ENCODE measurements at regions not wholly inside any gene's neighbourhood (a gene's known extent, or its start where the extent isn't known, plus 50 kb on each side); places are given as distances from the start of the nearest gene placed in this dataset.

DNA sequence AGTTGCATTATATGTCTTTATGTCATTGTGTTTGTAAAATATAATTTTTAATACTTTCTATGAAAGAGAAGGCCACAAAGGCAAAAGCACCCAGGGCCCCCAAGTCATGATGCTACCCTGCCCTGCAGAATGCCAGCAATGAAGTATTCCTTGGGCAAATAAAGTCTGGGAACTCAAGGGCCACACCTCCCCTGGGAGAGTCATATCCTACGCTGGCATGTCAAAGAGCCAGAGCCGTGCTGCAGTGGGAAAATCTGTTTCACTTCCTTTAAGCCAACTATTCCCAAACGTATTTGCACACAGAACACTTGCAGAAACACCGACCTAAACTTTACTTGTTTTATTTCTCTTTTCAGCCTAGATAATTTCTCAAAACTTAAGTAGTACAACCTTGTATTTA lies 98.4 kb upstream of the KAZN start:
- ChIA-PET POLR2A (ENCODE audit: low non-redundant PET) (interaction anchor here (0.6 kb wide), 1 partner anchor 22 kb away, joined by 4 read pairs; no protein-coding TSS in a partner anchor), CTCF (no interaction called here)
- peaks cover 33% of the 10 kb centered on the region for H3K4me1 ChIP-seq (ENCODE audit: insufficient read depth, low read length, poor library complexity, severe bottlenecking)
- no peaks in the 10 kb centered on the region for H3K9me3 ChIP-seq (ENCODE audit: low read depth, low read length, poor library complexity, severe bottlenecking)
- DNase-seq (ENCODE audit: low spot score): no peak
- intact Hi-C loops (cut with micrococcal nuclease; ENCODE audit: unreplicated experiment): no loop called here
- no peak overlapping the region for H3K4me3 ChIP-seq (ENCODE audit: low read depth, low read length, poor library complexity, severe bottlenecking)
- no peaks in the 10 kb centered on the region for H3K36me3 ChIP-seq (ENCODE audit: insufficient read depth, low read length, poor library complexity, severe bottlenecking)
- H3K27ac ChIP-seq (ENCODE audit: low read depth, low read length, poor library complexity, severe bottlenecking): no peak overlapping the region
- H3K27me3 ChIP-seq (replicated peaks; ENCODE audit: insufficient read depth, low read depth, low read length, poor library complexity): no peaks in the 10 kb centered on the region
- no peak for TF ChIP-seq EZH2 (IDR thresholded peaks at IDR 0.05; ENCODE audit: borderline replicate concordance, low read depth, low read length, poor library complexity, severe bottlenecking)
- TF ChIP-seq, protein P1, sequence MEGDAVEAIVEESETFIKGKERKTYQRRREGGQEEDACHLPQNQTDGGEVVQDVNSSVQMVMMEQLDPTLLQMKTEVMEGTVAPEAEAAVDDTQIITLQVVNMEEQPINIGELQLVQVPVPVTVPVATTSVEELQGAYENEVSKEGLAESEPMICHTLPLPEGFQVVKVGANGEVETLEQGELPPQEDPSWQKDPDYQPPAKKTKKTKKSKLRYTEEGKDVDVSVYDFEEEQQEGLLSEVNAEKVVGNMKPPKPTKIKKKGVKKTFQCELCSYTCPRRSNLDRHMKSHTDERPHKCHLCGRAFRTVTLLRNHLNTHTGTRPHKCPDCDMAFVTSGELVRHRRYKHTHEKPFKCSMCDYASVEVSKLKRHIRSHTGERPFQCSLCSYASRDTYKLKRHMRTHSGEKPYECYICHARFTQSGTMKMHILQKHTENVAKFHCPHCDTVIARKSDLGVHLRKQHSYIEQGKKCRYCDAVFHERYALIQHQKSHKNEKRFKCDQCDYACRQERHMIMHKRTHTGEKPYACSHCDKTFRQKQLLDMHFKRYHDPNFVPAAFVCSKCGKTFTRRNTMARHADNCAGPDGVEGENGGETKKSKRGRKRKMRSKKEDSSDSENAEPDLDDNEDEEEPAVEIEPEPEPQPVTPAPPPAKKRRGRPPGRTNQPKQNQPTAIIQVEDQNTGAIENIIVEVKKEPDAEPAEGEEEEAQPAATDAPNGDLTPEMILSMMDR (conservative IDR thresholded peaks at IDR 0.05; ENCODE audit: low read depth, low read length): no peak
- BruUV-seq (replicated peaks): no TSS peak

DNA sequence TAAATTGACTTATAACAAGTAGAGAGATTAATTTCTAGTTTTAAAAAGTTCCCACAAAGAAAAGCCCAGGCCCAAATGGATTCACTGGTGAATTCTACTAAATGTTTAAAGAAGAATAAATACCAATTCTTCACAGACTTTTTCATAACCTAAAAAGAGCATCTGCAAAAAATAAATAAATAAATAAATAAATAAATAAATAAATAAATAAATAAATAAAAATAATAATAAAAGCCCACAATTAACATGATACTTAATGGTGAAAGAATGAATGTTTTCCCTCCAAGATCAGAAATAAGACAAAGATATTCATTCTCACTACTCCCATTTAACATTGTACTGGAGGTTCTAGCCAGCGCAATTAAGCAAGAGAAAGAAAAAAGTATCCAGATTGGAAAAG lies 97.6 kb upstream of the KAZN start:
- H3K36me3 ChIP-seq (ENCODE audit: insufficient read depth, low read length, poor library complexity, severe bottlenecking): no peaks in the 10 kb centered on the region
- no TSS peak for BruUV-seq (replicated peaks)
- TF ChIP-seq, protein P1 (conservative IDR thresholded peaks at IDR 0.05; ENCODE audit: low read depth, low read length): no peak
- TF ChIP-seq EZH2 (IDR thresholded peaks at IDR 0.05; ENCODE audit: borderline replicate concordance, low read depth, low read length, poor library complexity, severe bottlenecking): no peak
- ChIA-PET CTCF (no interaction called here), POLR2A (ENCODE audit: low non-redundant PET) (no interaction called here)
- no peaks in the 10 kb centered on the region for H3K9me3 ChIP-seq (ENCODE audit: low read depth, low read length, poor library complexity, severe bottlenecking)
- intact Hi-C loops (cut with micrococcal nuclease; ENCODE audit: unreplicated experiment): no loop called here
- no peak for DNase-seq (ENCODE audit: low spot score)
- no peaks in the 10 kb centered on the region for H3K27me3 ChIP-seq (replicated peaks; ENCODE audit: insufficient read depth, low read depth, low read length, poor library complexity)
- H3K4me1 ChIP-seq (ENCODE audit: insufficient read depth, low read length, poor library complexity, severe bottlenecking): peaks cover 27% of the 10 kb centered on the region
- H3K27ac ChIP-seq (ENCODE audit: low read depth, low read length, poor library complexity, severe bottlenecking): no peak overlapping the region
- no peak overlapping the region for H3K4me3 ChIP-seq (ENCODE audit: low read depth, low read length, poor library complexity, severe bottlenecking)

DNA sequence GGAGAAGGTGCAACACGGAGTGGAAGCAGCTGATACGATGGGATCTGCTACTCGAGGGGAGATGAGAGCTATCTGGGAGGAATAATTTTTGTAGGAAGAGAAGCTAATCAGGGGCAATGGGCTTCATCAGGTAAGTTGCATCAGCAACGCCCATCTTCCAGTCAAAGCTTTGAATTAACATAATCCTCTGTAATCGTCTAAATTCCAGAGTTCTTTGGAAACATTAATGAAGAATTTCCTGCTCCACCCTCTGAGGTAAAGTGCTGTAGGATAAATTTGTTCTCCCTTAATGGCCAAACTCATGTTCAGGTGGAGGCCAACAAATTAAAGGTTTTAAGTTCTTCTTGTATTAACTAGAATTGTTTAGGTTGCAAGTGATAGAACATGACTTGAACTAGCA lies 94.0 kb upstream of the KAZN start:
- ChIA-PET POLR2A (ENCODE audit: low non-redundant PET) (no interaction called here), CTCF (no interaction called here)
- no peaks in the 10 kb centered on the region for H3K9me3 ChIP-seq (ENCODE audit: low read depth, low read length, poor library complexity, severe bottlenecking)
- no peaks in the 10 kb centered on the region for H3K27me3 ChIP-seq (replicated peaks; ENCODE audit: insufficient read depth, low read depth, low read length, poor library complexity)
- BruUV-seq (replicated peaks): no TSS peak
- DNase-seq (ENCODE audit: low spot score): peak; percentile 51
- H3K27ac ChIP-seq (ENCODE audit: low read depth, low read length, poor library complexity, severe bottlenecking): peak overlapping the region; percentile 65
- H3K4me1 ChIP-seq (ENCODE audit: insufficient read depth, low read length, poor library complexity, severe bottlenecking): peaks cover 13% of the 10 kb centered on the region
- TF ChIP-seq, protein P1 (conservative IDR thresholded peaks at IDR 0.05; ENCODE audit: low read depth, low read length): no peak
- no peak for TF ChIP-seq EZH2 (IDR thresholded peaks at IDR 0.05; ENCODE audit: borderline replicate concordance, low read depth, low read length, poor library complexity, severe bottlenecking)
- no peak overlapping the region for H3K4me3 ChIP-seq (ENCODE audit: low read depth, low read length, poor library complexity, severe bottlenecking)
- intact Hi-C loops (cut with micrococcal nuclease; ENCODE audit: unreplicated experiment): no loop called here
- no peaks in the 10 kb centered on the region for H3K36me3 ChIP-seq (ENCODE audit: insufficient read depth, low read length, poor library complexity, severe bottlenecking)

All from A673 (cell line).